NCI-H82 treated with DMSO at 0.1 percent for 48 hours (cell line): ENCODE measurements at regions not wholly inside any gene's neighbourhood (a gene's known extent, or its start where the extent isn't known, plus 50 kb on each side); places are given as distances from the start of the nearest gene placed in this dataset.
"Not testable (repeated sequence)": the region's sequence is repeated elsewhere in the genome, so short reads cannot be mapped to it uniquely, and the experiment has no call there.

Experiments
- DNase-seq: peaks from one replicate; lab custom pipeline; 2025; ENCODE audit not compliant: unreplicated experiment; lab: John Stamatoyannopoulos, UW

DNA sequence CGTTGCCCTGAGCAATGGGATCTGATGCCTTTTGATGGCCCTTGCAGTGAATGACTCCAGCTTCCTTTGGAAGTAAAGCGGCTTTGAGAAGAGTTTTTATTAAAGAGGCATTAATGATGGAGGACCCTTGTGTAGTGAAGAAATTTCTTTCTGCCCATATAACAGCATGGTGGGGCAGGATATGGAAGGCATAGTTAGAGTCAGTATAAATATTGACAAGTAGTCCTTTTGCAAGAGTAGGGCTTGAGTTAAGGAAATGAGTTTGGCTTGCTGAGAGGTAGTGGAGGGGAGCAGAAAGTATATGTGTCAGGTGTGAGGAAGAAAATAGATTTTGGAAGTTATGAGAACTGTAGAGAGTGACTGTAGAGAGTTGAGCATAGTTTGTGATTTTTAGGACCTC, 254.1 kb upstream of the DIO3 start:
- DNase-seq, result not testable (repeated sequence)

DNA sequence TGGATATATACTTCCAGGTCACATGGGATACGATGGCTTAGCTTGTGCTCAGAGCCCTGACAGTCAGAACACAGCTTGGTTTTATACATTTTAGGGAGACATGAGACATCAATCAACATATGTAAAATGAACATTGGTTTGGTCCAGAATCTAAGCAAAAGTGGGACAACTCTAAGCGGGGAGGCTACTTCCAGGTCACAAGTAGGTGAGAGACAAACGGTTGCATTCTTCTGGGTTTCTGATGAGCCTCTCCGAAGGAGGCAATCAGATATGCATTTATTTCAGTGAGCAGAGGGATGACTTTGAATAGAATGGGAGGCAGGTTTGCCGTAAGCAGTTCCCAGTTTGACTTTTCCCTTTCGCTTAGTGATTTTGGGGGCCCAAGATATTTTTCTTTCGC, 250.1 kb upstream of the DIO3 start:
- DNase-seq, result not testable (repeated sequence)

GRCh38 chr14:101313268-101313667, 248.0 kb upstream of the DIO3 start:
- DNase-seq, result no peak

DNA sequence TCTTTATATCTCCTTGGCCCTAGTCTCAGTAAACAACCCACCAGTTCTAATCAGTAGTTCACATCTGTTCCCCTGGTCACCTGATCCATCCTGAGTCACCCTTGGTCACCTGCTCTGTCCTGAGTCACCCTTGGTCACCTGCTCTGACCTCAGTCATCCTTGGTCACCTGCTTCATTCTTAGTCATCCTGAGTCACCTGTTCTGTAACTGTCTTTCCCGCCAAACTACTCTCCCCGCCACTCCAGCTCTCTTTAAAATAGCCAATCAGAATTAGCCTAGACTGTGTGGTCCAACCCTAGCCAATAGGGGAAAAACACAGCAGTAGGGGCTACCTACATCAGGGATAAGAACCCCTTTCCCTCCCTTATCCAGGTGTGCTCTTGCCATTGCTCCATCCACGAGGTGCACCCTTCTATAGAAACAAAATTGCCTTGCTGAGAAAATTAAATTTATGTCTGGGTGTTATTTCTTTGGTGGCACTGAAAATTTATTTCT, 245.4 kb upstream of the DIO3 start:
- DNase-seq, result no peak

- DNase-seq, result no peak
Observed at GRCh38 chr14:101318271-101318670, 243.0 kb upstream of the DIO3 start.

DNA sequence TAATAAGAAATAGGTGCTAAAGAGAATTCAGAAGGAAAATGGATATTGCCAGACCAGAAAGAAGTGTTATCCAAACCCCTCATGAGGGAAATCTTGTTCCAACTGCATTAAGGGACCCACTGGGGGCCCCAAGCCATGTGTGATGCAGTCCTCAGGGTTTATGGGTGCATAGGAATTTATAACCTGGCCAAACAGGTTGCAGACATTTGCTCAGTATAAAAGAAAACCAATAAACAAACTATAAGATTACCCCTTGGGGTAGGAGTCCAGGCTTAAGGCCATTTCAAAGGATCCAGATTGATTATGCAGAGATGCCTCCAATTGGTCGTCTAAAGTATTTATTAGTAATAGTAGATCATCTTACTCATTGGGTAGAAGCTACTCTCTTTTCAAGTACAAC, 240.9 kb upstream of the DIO3 start:
- DNase-seq, result no peak

GRCh38 chr14:101322223-101322622, 239.1 kb upstream of the DIO3 start:
- DNase-seq, result no peak

GRCh38 chr14:101323111-101323510, 238.2 kb upstream of the DIO3 start:
- DNase-seq, result no peak

DNA sequence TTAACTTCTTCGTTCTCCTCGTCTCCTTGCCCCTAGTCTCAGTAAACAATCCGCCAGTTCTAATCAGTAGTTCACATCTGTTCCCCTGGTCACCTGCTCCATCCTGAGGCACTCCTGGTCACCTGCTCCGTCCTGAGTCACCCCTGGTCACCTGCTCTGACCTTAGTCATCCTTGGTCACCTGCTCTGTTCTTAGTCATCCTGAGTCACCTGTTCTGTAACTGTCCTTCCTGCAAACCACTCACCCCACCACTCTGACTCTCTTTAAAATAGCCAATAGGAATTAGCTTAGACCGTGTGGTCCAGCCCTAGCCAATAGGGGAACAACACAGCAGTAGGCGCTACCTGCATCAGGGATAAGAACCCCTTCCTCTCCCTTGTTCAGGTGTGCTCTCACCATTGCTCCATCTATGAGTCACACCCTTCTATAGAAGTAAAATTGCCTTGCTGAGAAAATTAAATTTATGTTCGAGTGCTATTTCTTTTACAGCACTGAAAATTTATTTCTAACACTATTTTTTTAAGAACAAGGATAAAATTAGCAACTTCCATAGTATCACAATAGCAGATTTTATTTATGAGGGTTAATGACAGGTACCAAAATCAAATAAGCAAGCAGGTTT, 237.6 kb upstream of the DIO3 start:
- DNase-seq, result not testable (repeated sequence)

DNA sequence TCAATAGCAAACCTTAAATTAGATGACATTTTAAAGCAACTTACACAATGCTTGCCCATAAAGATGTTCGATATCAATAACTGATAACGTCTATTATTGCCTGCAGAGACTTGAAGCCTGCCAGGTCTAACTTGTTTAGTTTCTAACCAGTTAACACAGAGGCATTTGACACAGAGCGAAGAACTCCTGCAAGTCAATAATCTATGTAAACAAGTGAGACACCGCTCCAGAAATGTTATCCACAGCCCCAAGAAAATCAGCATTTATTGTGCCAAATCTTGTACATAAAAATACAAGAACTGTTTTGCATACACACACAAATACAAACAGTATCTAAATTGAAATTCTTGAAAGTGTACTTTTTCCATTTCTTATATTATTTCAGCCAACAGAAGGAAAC, 236.0 kb upstream of the DIO3 start:
- DNase-seq, result no peak

GRCh38 chr14:101328412-101329028, 232.8 kb upstream of the DIO3 start:
- no peak for DNase-seq

DNA sequence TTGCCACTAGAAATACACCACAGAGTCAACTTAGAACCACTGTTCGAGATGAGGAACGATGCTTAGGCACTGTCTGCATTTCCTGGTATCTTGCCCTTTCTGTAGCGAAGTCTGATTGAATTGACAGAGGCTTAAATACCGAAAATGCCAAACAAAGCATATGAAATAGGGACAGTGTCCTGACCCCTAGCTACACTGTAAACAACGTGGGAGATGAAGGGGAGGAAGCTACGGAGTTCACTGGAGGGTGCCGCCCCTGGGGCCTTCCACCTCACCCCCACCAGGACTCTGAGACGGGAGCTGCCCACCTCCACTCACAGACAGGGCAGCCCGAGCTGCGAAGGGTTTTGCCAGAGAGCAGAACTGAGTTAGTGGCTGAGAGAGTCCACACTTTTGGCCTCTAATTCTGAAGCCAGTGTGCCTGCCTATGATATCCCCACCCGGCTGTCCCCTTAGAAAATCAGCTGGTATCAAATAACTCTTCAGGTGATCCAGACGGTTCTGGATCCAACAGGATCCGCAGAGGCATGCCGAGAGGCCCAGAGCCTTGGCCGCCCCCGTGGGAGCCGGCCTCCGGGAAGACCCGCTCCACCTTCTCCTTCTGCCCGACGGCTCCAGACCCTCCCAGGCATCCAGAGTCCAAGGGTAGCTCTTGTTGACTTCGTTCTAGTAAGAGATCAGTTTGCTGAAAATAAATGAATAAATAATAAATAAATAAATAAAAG, 230.7 kb upstream of the DIO3 start:
- DNase-seq, result no peak

- DNase-seq, result no peak
Observed at GRCh38 chr14:101331141-101331525, 230.2 kb upstream of the DIO3 start.

- no peak for DNase-seq
Observed at GRCh38 chr14:101331661-101332169, 229.6 kb upstream of the DIO3 start.

GRCh38 chr14:101332281-101332680, 229.0 kb upstream of the DIO3 start:
- no peak for DNase-seq

DNA sequence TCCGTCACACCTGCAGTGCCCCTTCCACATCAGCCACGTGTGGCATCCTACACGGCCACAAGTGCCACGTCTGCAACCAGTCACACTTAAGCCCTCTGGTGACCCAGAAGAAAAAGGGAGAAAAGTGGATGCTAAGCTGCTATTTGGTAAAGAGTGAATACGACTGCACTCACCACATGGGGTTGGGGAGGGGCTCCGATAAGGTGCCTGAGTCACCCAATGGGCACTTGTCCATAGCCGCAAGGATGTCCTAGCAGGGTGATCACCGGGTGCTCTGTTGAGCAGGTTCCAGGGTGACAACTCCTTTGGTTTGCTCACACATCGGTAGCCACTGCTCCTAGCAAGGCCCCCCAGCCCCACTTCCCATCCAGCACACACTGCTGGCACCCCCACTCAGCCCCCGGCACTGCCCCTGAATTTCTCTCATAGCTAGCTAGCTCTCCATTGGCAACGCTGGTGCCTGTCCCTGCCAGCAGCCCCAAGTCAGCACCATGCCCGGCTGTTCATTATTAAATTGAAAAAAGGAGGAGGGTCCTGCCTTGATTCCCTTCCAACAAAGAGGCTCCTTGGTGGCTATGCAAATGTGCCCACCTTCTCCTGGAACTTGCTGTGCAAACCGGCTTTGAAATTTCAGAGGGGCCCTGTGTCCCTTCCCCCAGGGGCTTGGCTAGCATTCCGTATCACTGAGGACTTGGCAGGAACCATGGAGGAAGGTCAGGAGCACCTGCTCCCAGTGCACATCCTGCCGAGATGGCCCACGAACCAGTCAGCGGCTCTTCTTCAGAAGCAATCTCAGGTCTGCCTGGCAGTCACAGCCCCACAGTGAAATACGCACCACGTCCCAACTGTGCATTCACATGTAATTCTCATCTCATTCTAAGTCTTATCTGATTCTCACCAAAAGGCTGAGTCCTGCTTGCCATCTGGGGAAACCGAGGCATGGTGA, 227.7 kb upstream of the DIO3 start:
- DNase-seq, result no peak

DNA sequence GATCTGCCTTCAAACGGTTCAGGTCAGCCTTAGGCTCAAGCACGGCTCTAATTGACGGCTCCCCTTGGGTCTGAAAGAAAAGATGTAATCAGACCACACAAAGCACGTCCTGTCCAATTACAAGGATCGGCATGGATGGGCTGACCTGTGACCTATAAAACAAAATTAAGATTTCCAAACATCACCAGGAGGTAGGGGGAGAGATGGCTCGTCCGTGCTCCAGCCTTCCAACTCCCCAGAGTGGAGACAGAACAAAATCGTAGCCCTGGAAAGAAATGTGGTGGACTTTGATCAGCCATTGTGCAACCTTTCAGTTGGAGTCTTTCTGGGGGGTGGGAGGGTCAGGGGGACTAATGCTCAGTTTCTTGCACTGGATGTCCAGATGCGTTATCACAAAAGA, 226.6 kb upstream of the DIO3 start:
- DNase-seq, result no peak

- DNase-seq, result no peak
Observed at GRCh38 chr14:101335061-101335661, 226.1 kb upstream of the DIO3 start.

DNA sequence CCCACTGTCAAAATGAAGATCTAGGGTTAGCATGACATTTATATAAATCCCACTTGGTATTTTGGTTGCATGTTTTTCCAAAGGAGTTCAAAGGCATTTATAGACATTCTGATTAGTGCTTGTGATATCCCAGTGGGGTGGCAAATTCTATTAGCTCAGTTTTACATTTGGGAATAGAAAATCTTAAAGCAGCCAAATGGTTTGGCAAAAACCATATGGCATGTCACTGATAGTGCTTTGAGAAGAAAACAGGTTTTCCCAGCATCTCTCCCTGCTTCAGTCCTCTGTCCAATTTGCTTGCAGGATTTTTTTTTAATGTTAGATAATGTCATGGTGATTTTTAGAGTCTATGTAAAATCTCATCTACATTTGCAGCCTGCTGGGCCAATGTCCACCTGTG, 225.1 kb upstream of the DIO3 start:
- no peak for DNase-seq

DNA sequence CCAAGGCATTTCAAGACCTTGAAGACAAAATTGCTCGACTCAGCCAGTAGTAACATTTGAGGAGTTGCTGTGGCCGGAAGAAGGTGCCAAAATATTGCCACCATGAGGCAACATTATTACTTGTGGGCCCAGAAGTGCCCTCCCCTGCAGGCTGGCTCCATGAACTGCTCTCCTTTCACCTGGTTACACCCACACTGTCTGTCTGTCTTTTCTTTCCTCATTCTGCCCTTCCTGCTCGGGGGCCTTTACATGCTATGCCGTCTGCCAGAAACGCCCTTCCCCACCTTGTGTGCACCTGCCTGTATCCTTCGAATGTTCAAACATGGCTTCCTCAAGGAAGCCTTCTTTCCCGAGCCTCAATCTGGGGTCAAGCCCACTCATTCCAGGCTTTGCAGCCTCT, 224.2 kb upstream of the DIO3 start:
- DNase-seq, result no peak

DNA sequence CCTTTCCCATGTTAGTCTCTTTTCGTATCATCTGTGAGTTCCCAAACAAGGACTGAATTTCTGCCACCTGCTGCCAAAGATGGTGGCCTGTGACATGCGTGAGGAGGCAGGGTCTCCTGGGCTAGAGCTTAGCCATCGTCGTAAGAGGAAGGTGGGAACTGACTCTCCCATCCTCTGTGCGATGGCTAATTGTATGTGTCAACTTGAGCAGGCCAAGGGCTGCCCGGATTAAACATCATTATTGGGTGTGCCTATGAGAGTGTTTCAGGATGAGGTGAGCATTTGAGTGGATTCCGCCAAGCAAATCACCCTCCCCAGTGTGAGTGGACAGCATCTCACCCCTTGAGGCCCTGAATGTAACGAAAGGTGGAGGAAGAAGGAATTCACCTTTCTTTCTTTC, 220.7 kb upstream of the DIO3 start:
- DNase-seq, result no peak
